Activated CD4-positive, alpha-beta T cell treated with anti-CD3 and anti-CD28 coated beads for 36 hours (primary cell): ENCODE measurements at regions not wholly inside any gene's neighbourhood (a gene's known extent, or its start where the extent isn't known, plus 50 kb on each side); places are given as distances from the start of the nearest gene placed in this dataset.
"Not testable (repeated sequence)": the region's sequence is repeated elsewhere in the genome, so short reads cannot be mapped to it uniquely, and the experiment has no call there.

Experiments used
- ATAC-seq: fragments of 200-7000 bp; cut with Tn5 transposase; one replicate; pipeline ENCODE4 v1.10.0; 2021; ENCODE audit warnings: mild to moderate bottlenecking, moderate library complexity
- CTCF ChIA-PET: fragments of 350-600 bp; sonication (Branson Sonifier 250); formaldehyde crosslinking; loops from one replicate; lab custom pipeline; 2021; ENCODE audit warnings: antibody characterized with exemption; lab: Charles Lee
- POLR2A ChIA-PET: fragments of 350-600 bp; sonication (Branson Sonifier 250); formaldehyde crosslinking; loops from one replicate; lab custom pipeline; 2021; ENCODE audit warnings: antibody characterized with exemption, inconsistent platforms; lab: Charles Lee
- DNase-seq: peaks from one replicate; pipeline ENCODE4 v3.0.0-alpha.2; 2020
- H3K27ac Mint-ChIP-seq: one replicate; pipeline ENCODE4 v1.8.0; 2021; ENCODE audit warnings: mixed read lengths
- H3K27me3 Mint-ChIP-seq: one replicate; pipeline ENCODE4 v1.8.0; 2021; ENCODE audit warnings: mixed read lengths
- H3K36me3 Mint-ChIP-seq: one replicate; pipeline ENCODE4 v1.8.0; 2021; ENCODE audit warnings: low read depth, mixed read lengths
- H3K4me1 Mint-ChIP-seq: one replicate; pipeline ENCODE4 v1.8.0; 2021; ENCODE audit warnings: mixed read lengths
- H3K4me3 Mint-ChIP-seq: one replicate; pipeline ENCODE4 v1.8.0; 2021; ENCODE audit warnings: mild to moderate bottlenecking, moderate library complexity, mixed read lengths
- H3K9me3 Mint-ChIP-seq: one replicate; pipeline ENCODE4 v1.8.0; 2021; ENCODE audit warnings: low read depth, mixed read lengths
- intact Hi-C, 2 experiments: fragments of 100-400 bp; cut with DNase I in 1 of 2; cut with micrococcal nuclease in 1 of 2; formaldehyde crosslinking; loops; one replicate each; pipeline versions ENCODE4 v1.14.2 to v1.15.1; 2022 to 2024; cut with DNase I, micrococcal nuclease

- Mint-ChIP-seq H3K4me1 (no peaks in the 10 kb centered on the region), H3K36me3 (no peaks in the 10 kb centered on the region), H3K27ac (no peak overlapping the region), H3K9me3 (peaks cover 5% of the 10 kb centered on the region), H3K4me3 (no peak overlapping the region), H3K27me3 (no peaks in the 10 kb centered on the region)
- ChIA-PET CTCF (no interaction called here), POLR2A (no interaction called here)
- ATAC-seq: no peak
- no peak for DNase-seq
- intact Hi-C loops: no loop called here
Measured at GRCh38 chr13:64130171-64130570, 2714.5 kb upstream of the PCDH20 start.

DNA sequence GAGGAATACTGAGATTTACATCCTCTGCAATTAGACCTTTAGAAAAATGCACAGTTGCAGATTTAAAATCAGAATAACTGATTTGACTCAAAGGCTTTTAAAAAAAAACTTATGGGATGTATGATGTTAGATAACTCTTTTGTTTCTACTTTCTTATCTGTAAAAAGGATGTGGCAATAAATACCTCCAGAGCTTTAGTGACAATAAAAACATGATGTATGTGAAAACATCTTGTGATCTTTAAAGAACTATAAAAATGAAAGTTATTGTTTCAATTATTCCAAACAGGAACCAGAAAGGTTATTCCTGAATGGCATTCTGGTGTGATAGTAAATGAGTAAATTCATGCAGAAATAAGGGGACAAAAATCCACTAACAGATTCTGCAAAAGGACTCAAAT, 2712.2 kb upstream of the PCDH20 start:
- POLR2A ChIA-PET: no interaction called here
- intact Hi-C loops: no loop called here
- no peak for DNase-seq

GRCh38 chr13:64127192-64127591, 2711.5 kb upstream of the PCDH20 start:
- Mint-ChIP-seq H3K4me1 (no peaks in the 10 kb centered on the region), H3K36me3 (no peaks in the 10 kb centered on the region), H3K27me3 (no peaks in the 10 kb centered on the region), H3K27ac (no peak overlapping the region), H3K9me3 (peaks cover 2% of the 10 kb centered on the region), H3K4me3 (no peak overlapping the region)
- DNase-seq (no peak), ATAC-seq (no peak)
- CTCF ChIA-PET: no interaction called here
- POLR2A ChIA-PET: no interaction called here
- intact Hi-C loops: no loop called here

More for the DNA sequence above, 2712.2 kb upstream of the PCDH20 start:
- no peak for ATAC-seq
- CTCF ChIA-PET: no interaction called here
- H3K4me3 Mint-ChIP-seq: no peak overlapping the region
- no peaks in the 10 kb centered on the region for H3K27me3 Mint-ChIP-seq
- no peaks in the 10 kb centered on the region for H3K36me3 Mint-ChIP-seq
- H3K9me3 Mint-ChIP-seq: no peaks in the 10 kb centered on the region
- H3K27ac Mint-ChIP-seq: no peak overlapping the region
- H3K4me1 Mint-ChIP-seq: no peaks in the 10 kb centered on the region

DNA sequence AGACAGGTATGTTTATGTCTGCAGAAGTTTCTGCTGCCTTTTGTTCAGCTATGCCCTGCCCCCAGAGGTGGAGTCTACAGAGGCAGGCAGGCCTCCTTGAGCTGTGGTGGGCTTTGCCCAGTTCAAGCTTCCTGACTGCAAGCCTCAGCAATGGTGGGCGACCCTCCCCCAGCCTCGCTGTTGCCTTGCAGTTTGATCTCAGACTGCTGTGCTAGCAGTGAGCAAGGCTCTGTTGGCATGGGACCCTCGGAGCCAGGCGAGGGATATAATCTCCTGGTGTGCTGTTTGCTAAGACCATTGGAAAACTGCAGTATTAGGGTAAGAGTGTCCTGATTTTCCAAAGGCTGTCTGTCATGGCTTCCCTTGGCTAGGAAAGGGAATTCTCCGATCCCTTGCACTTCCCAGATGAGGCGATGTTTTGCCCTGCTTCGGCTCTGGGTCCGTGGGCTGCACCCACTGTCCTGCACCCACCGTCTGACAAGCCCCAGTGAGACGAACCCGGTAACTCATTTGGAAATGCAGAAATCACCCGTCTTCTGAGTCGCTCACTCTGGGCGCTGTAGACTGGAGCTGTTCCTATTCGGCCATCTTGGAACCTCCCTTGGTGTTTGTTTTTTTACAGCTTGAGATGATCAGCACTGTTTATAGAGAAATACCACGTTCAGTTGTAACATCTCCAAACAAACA, 2705.5 kb upstream of the PCDH20 start:
- H3K4me1 Mint-ChIP-seq, H3K27ac Mint-ChIP-seq, DNase-seq, H3K4me3 Mint-ChIP-seq, POLR2A ChIA-PET, ATAC-seq, intact Hi-C loops, H3K27me3 Mint-ChIP-seq, H3K36me3 Mint-ChIP-seq: not testable (repeated sequence)
- CTCF ChIA-PET: interaction anchor here (0.6 kb wide), 1 partner anchor 648 kb away, joined by 3 read pairs; no protein-coding TSS in a partner anchor
- peaks cover 15% of the 10 kb centered on the region for H3K9me3 Mint-ChIP-seq

- Mint-ChIP-seq H3K4me1 (no peaks in the 10 kb centered on the region), H3K4me3 (no peak overlapping the region), H3K9me3 (peaks cover 7% of the 10 kb centered on the region), H3K36me3 (no peaks in the 10 kb centered on the region), H3K27me3 (no peaks in the 10 kb centered on the region), H3K27ac (no peak overlapping the region)
- CTCF ChIA-PET: no interaction called here
- ATAC-seq (no peak), DNase-seq (no peak)
- POLR2A ChIA-PET: no interaction called here
- intact Hi-C loops: no loop called here
Measured at GRCh38 chr13:64099994-64100393, 2684.3 kb upstream of the PCDH20 start.

DNA sequence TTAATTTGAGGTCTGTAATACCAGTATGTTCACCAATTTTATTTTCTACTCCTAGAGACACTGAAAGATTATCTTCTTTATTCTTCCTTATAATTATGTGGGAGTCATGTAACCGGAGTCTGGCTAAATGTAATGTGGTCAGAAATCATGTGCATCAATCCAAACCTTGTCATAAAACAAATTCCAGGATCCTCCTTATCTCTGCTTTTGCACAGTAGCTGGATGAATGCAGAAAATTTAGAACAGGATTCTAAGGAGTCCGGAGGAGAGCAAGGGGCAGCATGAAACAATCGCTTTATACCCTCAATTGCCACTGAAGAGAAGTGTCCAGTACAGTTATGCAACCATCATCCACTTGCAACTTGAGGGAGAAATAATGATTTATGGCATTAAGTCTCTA, 2674.7 kb upstream of the PCDH20 start:
- Mint-ChIP-seq H3K36me3 (no peaks in the 10 kb centered on the region), H3K4me3 (no peak overlapping the region), H3K27me3 (no peaks in the 10 kb centered on the region), H3K27ac (no peak overlapping the region), H3K9me3 (peaks cover 9% of the 10 kb centered on the region), H3K4me1 (no peaks in the 10 kb centered on the region)
- intact Hi-C loops: no loop called here
- CTCF ChIA-PET: no interaction called here
- POLR2A ChIA-PET: no interaction called here
- DNase-seq (no peak), ATAC-seq (no peak)

DNA sequence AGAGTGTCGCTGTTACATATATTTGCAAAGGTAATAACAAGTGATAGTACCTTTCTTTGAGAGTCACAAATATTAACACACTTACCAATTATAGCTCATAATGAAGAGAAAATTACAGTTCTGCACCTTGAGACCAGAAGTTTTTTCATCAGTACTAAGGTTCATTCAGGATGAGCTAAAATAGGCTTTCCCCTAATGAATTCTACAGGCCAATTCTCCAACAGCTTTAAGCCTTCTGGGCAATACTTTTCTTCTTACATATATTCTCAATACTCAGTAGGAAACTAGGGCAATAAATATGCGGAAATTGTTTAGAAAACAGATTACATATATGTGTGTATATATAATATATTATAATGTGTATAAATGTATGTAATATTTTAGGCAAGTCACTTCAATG, 2672.8 kb upstream of the PCDH20 start:
- no peak for DNase-seq
- ChIA-PET POLR2A (no interaction called here), CTCF (interaction anchor here (0.9 kb wide), 1 partner anchor 11 kb away, joined by 3 read pairs; no protein-coding TSS in a partner anchor)
- Mint-ChIP-seq H3K27ac (no peak overlapping the region), H3K9me3 (peaks cover 10% of the 10 kb centered on the region), H3K4me1 (no peaks in the 10 kb centered on the region), H3K4me3 (no peak overlapping the region), H3K36me3 (no peaks in the 10 kb centered on the region), H3K27me3 (no peaks in the 10 kb centered on the region)
- ATAC-seq: no peak
- intact Hi-C loops: no loop called here

- Mint-ChIP-seq H3K27ac (no peak overlapping the region), H3K9me3 (peaks cover 13% of the 10 kb centered on the region), H3K36me3 (no peaks in the 10 kb centered on the region), H3K4me3 (no peak overlapping the region), H3K4me1 (no peaks in the 10 kb centered on the region), H3K27me3 (no peaks in the 10 kb centered on the region)
- ATAC-seq (no peak), DNase-seq (no peak)
- ChIA-PET CTCF (no interaction called here), POLR2A (no interaction called here)
- intact Hi-C loops: no loop called here
Measured at GRCh38 chr13:64087624-64088023, 2672.0 kb upstream of the PCDH20 start.

GRCh38 chr13:64083811-64084210, 2668.2 kb upstream of the PCDH20 start:
- ChIA-PET CTCF (no interaction called here), POLR2A (no interaction called here)
- Mint-ChIP-seq H3K4me3 (no peak overlapping the region), H3K36me3 (no peaks in the 10 kb centered on the region), H3K9me3 (peaks cover 9% of the 10 kb centered on the region), H3K27ac (no peak overlapping the region), H3K27me3 (no peaks in the 10 kb centered on the region), H3K4me1 (no peaks in the 10 kb centered on the region)
- no peak for ATAC-seq
- intact Hi-C loops: no loop called here
- no peak for DNase-seq

DNA sequence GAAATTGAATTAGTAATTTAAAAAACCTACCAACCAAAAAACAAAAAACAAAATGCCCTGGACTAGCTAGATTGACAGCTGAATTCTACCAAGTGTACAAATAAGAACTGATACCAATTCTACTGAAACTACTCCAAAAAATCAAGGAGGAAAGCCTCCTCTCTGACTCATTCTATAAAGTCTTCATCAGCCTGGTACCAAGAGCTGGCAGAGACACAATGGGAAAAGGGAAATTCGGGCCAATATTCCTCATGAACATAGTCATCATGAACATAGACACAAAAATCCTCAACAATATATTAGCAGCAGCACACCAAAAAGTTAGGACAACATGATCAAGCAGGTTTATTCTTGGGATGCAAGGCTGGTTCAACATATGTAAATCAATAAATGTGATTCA, 2667.7 kb upstream of the PCDH20 start:
- ATAC-seq (no peak), DNase-seq (no peak)
- H3K27ac Mint-ChIP-seq: no peak overlapping the region
- no peak overlapping the region for H3K4me3 Mint-ChIP-seq
- H3K36me3 Mint-ChIP-seq: no peaks in the 10 kb centered on the region
- H3K27me3 Mint-ChIP-seq: no peaks in the 10 kb centered on the region
- no peaks in the 10 kb centered on the region for H3K4me1 Mint-ChIP-seq
- CTCF ChIA-PET: no interaction called here
- POLR2A ChIA-PET: no interaction called here
- H3K9me3 Mint-ChIP-seq: peaks cover 9% of the 10 kb centered on the region
- intact Hi-C loops: no loop called here

GRCh38 chr13:64078480-64078936, 2662.9 kb upstream of the PCDH20 start:
- no peak overlapping the region for H3K27ac Mint-ChIP-seq
- H3K9me3 Mint-ChIP-seq: peaks cover 8% of the 10 kb centered on the region
- H3K4me1 Mint-ChIP-seq: no peaks in the 10 kb centered on the region
- H3K36me3 Mint-ChIP-seq: no peaks in the 10 kb centered on the region
- ChIA-PET POLR2A (no interaction called here), CTCF (no interaction called here)
- intact Hi-C loops: no loop called here
- ATAC-seq (no peak), DNase-seq (no peak)
- no peak overlapping the region for H3K4me3 Mint-ChIP-seq
- H3K27me3 Mint-ChIP-seq: no peaks in the 10 kb centered on the region

DNA sequence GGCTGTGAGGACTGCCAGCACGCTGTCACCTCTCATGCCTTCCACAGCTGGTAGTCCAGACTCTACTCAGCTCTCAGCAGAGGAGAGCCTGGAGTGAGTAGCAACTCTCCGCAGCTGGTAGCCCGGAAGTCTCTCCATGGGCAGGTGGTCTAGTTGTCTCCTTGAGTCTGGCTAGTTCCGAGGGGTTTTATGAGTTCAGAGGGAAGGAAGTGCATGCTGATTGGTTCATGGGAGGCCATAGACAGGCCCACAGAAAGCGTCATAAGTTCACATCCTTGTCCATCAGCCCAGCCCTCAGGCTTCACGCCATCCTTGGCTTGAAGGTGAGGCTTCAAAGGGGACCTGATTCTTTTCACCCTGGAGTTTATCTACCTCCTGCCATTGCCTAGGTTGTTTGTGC, 2662.4 kb upstream of the PCDH20 start:
- POLR2A ChIA-PET: no interaction called here
- intact Hi-C loops: no loop called here
- H3K4me3 Mint-ChIP-seq: no peak overlapping the region
- H3K9me3 Mint-ChIP-seq: peaks cover 5% of the 10 kb centered on the region
- ATAC-seq (no peak), DNase-seq (no peak)
- CTCF ChIA-PET: no interaction called here
- H3K4me1 Mint-ChIP-seq: no peaks in the 10 kb centered on the region
- H3K27me3 Mint-ChIP-seq: no peaks in the 10 kb centered on the region
- H3K27ac Mint-ChIP-seq: no peak overlapping the region
- no peaks in the 10 kb centered on the region for H3K36me3 Mint-ChIP-seq
